ENCODE measurements at regions not wholly inside any gene's neighbourhood (a gene's known extent, or its start where the extent isn't known, plus 50 kb on each side); places are given as distances from the start of the nearest gene placed in this dataset.

- TF ChIP-seq SP1 (IDR thresholded peaks at IDR 0.05) (no peak), BHLHE40 (IDR thresholded peaks at IDR 0.05; ENCODE audit: borderline replicate concordance) (no peak), ZNF384 (IDR thresholded peaks at IDR 0.05) (no peak), FOXA1 (IDR thresholded peaks at IDR 0.05) (no peak), FOXK2 (IDR thresholded peaks at IDR 0.05) (no peak), HDGF (IDR thresholded peaks at IDR 0.05; ENCODE audit: borderline replicate concordance) (no peak), NFRKB (IDR thresholded peaks at IDR 0.05) (no peak), TARDBP (IDR thresholded peaks at IDR 0.05) (no peak), PKNOX1 (IDR thresholded peaks at IDR 0.05) (no peak), LEF1 (IDR thresholded peaks at IDR 0.05; ENCODE audit: borderline replicate concordance) (no peak), L3MBTL2 (conservative IDR thresholded peaks at IDR 0.05) (no peak), CTBP1 (IDR thresholded peaks at IDR 0.05; ENCODE audit: borderline replicate concordance) (no peak), FOXM1 (IDR thresholded peaks at IDR 0.05; ENCODE audit: borderline replicate concordance) (no peak)
- no peak for DNase-seq (ENCODE audit: extremely low spot score)
- CTCF ChIA-PET: no interaction called here
- POLR2A ChIA-PET: interaction anchor here (1.1 kb wide), 1 partner anchor 80 kb away, joined by 4 read pairs; no protein-coding TSS in a partner anchor
These were observed 59.5 kb downstream of the ZIC5 start for GRCh38 chr13:99911965-99912566.

DNA sequence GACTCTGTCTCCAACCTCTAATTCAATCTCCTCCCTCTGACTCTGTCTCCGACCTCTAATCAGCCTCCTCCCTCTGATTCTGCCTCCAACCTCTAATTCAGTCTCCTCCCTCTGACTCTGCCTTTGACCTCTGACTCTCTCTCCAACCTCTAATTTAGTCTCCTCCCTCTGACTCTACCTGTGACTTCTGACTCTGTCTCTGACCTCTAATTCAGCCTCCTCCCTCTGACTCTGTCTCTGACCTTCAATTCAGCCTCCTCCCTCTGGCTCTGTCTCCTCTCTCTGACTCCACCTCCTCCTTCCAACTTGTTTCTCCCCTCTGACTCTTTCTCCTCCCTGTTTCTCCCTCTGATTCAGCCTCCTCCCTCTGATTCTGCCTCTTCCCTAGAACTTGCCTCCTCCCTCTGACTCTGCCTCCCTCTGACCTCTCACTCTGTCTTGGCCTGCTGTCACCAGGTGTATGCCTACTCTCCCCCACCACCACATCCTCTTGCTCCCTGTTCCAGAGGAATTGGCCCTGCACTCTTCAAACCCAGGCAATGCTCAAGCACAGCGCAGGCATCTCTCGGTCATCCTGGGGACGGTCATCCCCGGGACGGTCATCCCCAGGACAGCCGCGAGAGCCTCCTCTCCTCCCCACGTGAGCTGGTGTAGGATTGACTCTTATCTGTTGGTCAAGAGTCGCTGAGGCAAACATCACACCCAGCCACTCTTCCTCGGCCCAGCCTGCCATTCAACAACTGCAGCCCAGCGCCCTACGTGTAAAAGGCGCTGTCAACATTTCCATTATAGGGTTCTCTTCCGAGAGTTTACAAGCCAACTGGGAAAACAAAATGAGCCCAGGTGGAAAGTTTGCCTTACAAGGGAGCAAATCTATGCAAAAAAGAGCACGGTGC, 60.2 kb downstream of the ZIC5 start:
- POLR2A ChIA-PET: interaction anchor here (1.2 kb wide), 1 partner anchor 57 kb away, joined by 4 read pairs; no protein-coding TSS in a partner anchor
- TF ChIP-seq FOXK2 (IDR thresholded peaks at IDR 0.05) (no peak), PKNOX1 (IDR thresholded peaks at IDR 0.05) (peak; percentile 74)
- DNase-seq (ENCODE audit: extremely low spot score): no peak
- CTCF ChIA-PET: no interaction called here

GRCh38 chr13:99909836-99910619, 61.5 kb downstream of the ZIC5 start:
- TF ChIP-seq FOXM1 (IDR thresholded peaks at IDR 0.05; ENCODE audit: borderline replicate concordance) (no peak), LEF1 (IDR thresholded peaks at IDR 0.05; ENCODE audit: borderline replicate concordance) (no peak), FOXA1 (IDR thresholded peaks at IDR 0.05) (no peak), L3MBTL2 (conservative IDR thresholded peaks at IDR 0.05) (no peak)
- ChIA-PET CTCF (no interaction called here), POLR2A (interaction anchor here (1.2 kb wide), 1 partner anchor 58 kb away, joined by 4 read pairs; no protein-coding TSS in a partner anchor)
- no peak for DNase-seq (ENCODE audit: extremely low spot score)

DNA sequence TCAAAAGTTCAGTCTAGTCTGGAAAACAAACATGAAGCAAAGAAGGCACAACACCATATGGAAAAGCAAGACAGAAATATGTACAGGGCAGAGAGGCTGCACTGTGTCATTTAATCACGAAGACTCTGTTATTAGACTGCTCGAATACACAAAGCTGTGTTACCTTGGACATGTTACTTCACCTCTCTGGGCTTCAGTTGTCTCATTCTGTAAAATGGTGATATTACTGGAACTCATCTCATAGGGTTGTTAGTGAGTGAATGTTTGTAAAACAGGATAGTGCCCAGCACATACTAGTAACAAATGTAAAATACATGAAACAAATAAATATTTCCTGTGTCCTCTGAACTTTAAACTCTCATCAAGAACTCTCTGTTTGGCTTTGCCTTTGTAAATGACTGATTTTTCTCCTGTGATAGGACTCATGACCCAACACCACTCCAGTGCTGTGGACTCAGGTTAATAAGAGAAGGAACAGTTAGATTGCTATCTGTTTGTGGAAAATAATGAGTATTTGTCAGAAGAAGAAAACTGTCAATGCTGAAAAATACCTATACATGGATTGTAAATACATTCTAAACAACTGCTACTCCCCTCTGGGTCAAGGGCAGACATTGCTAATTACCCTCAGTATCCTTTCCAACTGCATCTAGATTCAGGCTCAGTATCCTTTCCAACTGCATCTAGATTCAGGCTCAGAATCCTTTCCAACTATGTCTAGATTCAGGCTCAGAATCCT, 62.3 kb downstream of the ZIC5 start:
- ChIA-PET CTCF (no interaction called here), POLR2A (no interaction called here)
- DNase-seq (ENCODE audit: extremely low spot score): no peak
- TF ChIP-seq NFRKB (IDR thresholded peaks at IDR 0.05): no peak
- TF ChIP-seq CTBP1 (IDR thresholded peaks at IDR 0.05; ENCODE audit: borderline replicate concordance): no peak
- TF ChIP-seq SP1 (IDR thresholded peaks at IDR 0.05): no peak
- no peak for TF ChIP-seq TARDBP (IDR thresholded peaks at IDR 0.05)
- no peak for TF ChIP-seq SUZ12 (IDR thresholded peaks at IDR 0.05)
- TF ChIP-seq FOXA1 (IDR thresholded peaks at IDR 0.05): no peak
- no peak for TF ChIP-seq BHLHE40 (IDR thresholded peaks at IDR 0.05; ENCODE audit: borderline replicate concordance)
- TF ChIP-seq ZNF384 (IDR thresholded peaks at IDR 0.05): no peak
- TF ChIP-seq ELF4 (IDR thresholded peaks at IDR 0.05): no peak
- TF ChIP-seq PKNOX1 (IDR thresholded peaks at IDR 0.05): no peak
- no peak for TF ChIP-seq HDGF (IDR thresholded peaks at IDR 0.05; ENCODE audit: borderline replicate concordance)
- no peak for TF ChIP-seq LEF1 (IDR thresholded peaks at IDR 0.05; ENCODE audit: borderline replicate concordance)
- no peak for TF ChIP-seq ARNT (IDR thresholded peaks at IDR 0.05)
- TF ChIP-seq L3MBTL2 (conservative IDR thresholded peaks at IDR 0.05): no peak
- TF ChIP-seq FOXM1 (IDR thresholded peaks at IDR 0.05; ENCODE audit: borderline replicate concordance): no peak

DNA sequence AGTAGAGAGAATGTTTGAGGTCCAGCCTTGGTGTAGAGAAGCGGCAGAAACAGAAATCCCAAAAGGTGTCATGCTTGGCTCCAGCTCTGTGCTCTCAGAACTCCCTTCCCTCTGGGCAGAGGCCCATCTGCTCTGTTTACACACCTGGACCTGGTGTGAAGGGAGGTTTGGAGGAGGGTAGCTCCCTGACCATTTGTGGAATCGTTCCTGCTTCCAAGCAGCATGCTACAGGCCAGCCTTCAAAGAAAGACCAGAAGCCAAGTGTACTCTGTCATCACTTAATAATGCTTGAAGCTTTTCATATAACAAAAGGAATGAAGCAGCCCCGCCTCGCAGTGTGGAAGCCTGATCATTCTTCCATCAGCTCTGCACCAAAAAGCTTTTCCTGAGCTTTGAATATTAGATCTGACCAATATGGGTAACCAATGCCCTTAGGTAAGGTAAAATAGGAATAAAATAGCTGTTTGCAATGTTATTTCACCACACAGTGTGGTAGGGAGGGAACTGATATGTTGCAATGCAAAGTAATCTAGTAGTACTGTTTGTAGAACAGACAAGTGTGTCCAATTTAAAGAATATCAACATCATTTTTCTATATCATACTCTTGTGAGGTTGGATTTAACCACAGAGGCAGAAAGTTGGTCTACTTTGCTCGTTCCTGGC, 63.3 kb downstream of the ZIC5 start:
- ChIA-PET POLR2A (interaction anchor here (0.8 to 1.0 kb wide), 2 partner anchors 62 to 72 kb away, joined by 3 to 5 read pairs; no protein-coding TSS in a partner anchor), CTCF (interaction anchor here (0.8 to 1.3 kb wide), 2 partner anchors 8 to 10 kb away, joined by 3 to 5 read pairs; no protein-coding TSS in a partner anchor)
- DNase-seq (ENCODE audit: extremely low spot score): no peak
- no peak for TF ChIP-seq BHLHE40 (IDR thresholded peaks at IDR 0.05; ENCODE audit: borderline replicate concordance)
- no peak for TF ChIP-seq PKNOX1 (IDR thresholded peaks at IDR 0.05)
- TF ChIP-seq FOXK2 (IDR thresholded peaks at IDR 0.05): no peak
- no peak for TF ChIP-seq HDGF (IDR thresholded peaks at IDR 0.05; ENCODE audit: borderline replicate concordance)
- no peak for TF ChIP-seq FOXM1 (IDR thresholded peaks at IDR 0.05; ENCODE audit: borderline replicate concordance)
- no peak for TF ChIP-seq SUZ12 (IDR thresholded peaks at IDR 0.05)
- TF ChIP-seq FOXA1 (IDR thresholded peaks at IDR 0.05): no peak
- TF ChIP-seq L3MBTL2 (conservative IDR thresholded peaks at IDR 0.05): no peak
- TF ChIP-seq TARDBP (IDR thresholded peaks at IDR 0.05): no peak
- TF ChIP-seq LEF1 (IDR thresholded peaks at IDR 0.05; ENCODE audit: borderline replicate concordance): no peak
- no peak for TF ChIP-seq ZNF384 (IDR thresholded peaks at IDR 0.05)

Data from HEK293T (cell line).